ES-I3 (cell line): ENCODE measurements at regions not wholly inside any gene's neighbourhood (a gene's known extent, or its start where the extent isn't known, plus 50 kb on each side); places are given as distances from the start of the nearest gene placed in this dataset.

Experiments used
- H3K36me3 ChIP-seq: 2 replicates; pipeline ENCODE4 v1.6.1; 2013; ENCODE audit warnings: mild to moderate bottlenecking, low read length, control low read depth, moderate library complexity; ENCODE audit not compliant: insufficient read depth
- H3K4me1 ChIP-seq: 2 replicates; pipeline ENCODE4 v1.6.1; 2013; ENCODE audit warnings: mild to moderate bottlenecking, control low read depth, low read length; ENCODE audit not compliant: insufficient read depth
- H3K9ac ChIP-seq: 2 replicates; pipeline ENCODE4 v1.6.1; 2013; ENCODE audit warnings: low read depth, mild to moderate bottlenecking, low read length, moderate library complexity
- H3K9me3 ChIP-seq: 2 replicates; pipeline ENCODE4 v1.6.1; 2013; ENCODE audit warnings: mild to moderate bottlenecking, low read length, moderate library complexity; ENCODE audit not compliant: control insufficient read depth, insufficient read depth

- H3K9me3 ChIP-seq, result no peaks in the 10 kb centered on the region
- no peak overlapping the region for H3K9ac ChIP-seq
- peaks cover 4% of the 10 kb centered on the region; the same call in 1 of the 2 replicates for H3K4me1 ChIP-seq
- H3K36me3 ChIP-seq, result no peaks in the 10 kb centered on the region
Observed at GRCh38 chr4:59122626-59123025, 2012.4 kb upstream of the IGFBP7 start.

GRCh38 chr4:59126159-59126558, 2016.0 kb upstream of the IGFBP7 start:
- Histone ChIP-seq H3K9me3 (no peaks in the 10 kb centered on the region; the same call in 1 of the 2 replicates), H3K4me1 (peaks cover under 1% of the 10 kb centered on the region; the same call in 1 of the 2 replicates), H3K36me3 (no peaks in the 10 kb centered on the region), H3K9ac (no peak overlapping the region)

DNA sequence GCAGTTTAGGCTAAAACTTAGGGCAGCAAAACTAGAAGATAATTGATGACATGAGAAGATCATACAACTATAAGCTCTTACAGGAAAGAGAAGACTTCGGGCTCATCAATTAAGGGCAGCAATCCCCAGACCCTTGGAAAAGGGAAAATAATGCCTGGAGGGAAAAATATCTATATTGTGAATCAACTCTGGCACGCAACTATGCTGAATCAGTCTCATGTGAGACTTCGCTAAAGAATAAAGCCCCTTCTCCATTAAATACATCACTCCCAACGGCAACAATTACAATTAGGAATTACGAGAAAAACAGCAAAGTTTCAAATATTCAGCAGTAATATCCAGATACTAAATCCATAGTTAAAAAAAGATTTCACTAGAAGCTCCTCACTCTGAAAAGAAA, 2016.8 kb upstream of the IGFBP7 start:
- H3K4me1 ChIP-seq, result no peaks in the 10 kb centered on the region; the same call in 1 of the 2 replicates

GRCh38 chr4:59127743-59128142, 2017.6 kb upstream of the IGFBP7 start:
- Histone ChIP-seq H3K9ac (no peak overlapping the region), H3K36me3 (no peaks in the 10 kb centered on the region), H3K9me3 (no peaks in the 10 kb centered on the region; the same call in 1 of the 2 replicates), H3K4me1 (no peaks in the 10 kb centered on the region; the same call in 1 of the 2 replicates)

More for the DNA sequence above, 2016.8 kb upstream of the IGFBP7 start:
- Histone ChIP-seq H3K9me3 (no peaks in the 10 kb centered on the region; the same call in 1 of the 2 replicates), H3K9ac (no peak overlapping the region), H3K36me3 (no peaks in the 10 kb centered on the region)

GRCh38 chr4:59135248-59135985, 2025.2 kb upstream of the IGFBP7 start:
- H3K4me1 ChIP-seq, result peaks cover 8% of the 10 kb centered on the region
- H3K9ac ChIP-seq, result no peak overlapping the region
- H3K9me3 ChIP-seq, result no peaks in the 10 kb centered on the region; the same call in 1 of the 2 replicates
- H3K36me3 ChIP-seq, result no peaks in the 10 kb centered on the region

GRCh38 chr4:59161249-59161648, 2038.9 kb upstream of the ADGRL3 start:
- no peaks in the 10 kb centered on the region for H3K36me3 ChIP-seq
- H3K4me1 ChIP-seq, result peaks cover 14% of the 10 kb centered on the region
- H3K9ac ChIP-seq, result no peak overlapping the region
- H3K9me3 ChIP-seq, result no peaks in the 10 kb centered on the region

DNA sequence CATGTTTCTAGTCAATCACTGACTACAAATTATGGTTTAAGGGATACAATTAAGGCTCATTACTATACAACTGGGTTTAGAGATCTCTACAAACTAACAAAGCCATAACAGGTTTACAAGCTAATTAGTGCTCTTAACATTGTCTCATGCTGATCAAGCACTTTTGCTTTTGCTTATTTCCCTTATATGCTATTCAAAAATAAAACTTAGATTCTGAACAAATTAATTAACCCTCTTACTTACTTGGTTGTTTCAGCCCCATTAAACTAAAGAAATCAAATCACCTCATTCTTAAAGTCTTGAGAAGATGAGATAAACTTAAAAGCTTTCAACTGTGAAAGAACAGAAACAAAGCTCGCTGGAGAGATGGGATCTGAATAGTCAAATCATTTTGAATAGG, 2024.5 kb upstream of the ADGRL3 start:
- Histone ChIP-seq H3K9ac (no peak overlapping the region), H3K4me1 (no peaks in the 10 kb centered on the region), H3K9me3 (0 out of 2 replicates have a peak, but pooled peaks cover 5% of the 10 kb centered on the region), H3K36me3 (no peaks in the 10 kb centered on the region)

GRCh38 chr4:59179372-59179771, 2020.8 kb upstream of the ADGRL3 start:
- no peak overlapping the region for H3K9ac ChIP-seq
- H3K4me1 ChIP-seq, result no peaks in the 10 kb centered on the region
- no peaks in the 10 kb centered on the region for H3K36me3 ChIP-seq
- H3K9me3 ChIP-seq, result no peaks in the 10 kb centered on the region

DNA sequence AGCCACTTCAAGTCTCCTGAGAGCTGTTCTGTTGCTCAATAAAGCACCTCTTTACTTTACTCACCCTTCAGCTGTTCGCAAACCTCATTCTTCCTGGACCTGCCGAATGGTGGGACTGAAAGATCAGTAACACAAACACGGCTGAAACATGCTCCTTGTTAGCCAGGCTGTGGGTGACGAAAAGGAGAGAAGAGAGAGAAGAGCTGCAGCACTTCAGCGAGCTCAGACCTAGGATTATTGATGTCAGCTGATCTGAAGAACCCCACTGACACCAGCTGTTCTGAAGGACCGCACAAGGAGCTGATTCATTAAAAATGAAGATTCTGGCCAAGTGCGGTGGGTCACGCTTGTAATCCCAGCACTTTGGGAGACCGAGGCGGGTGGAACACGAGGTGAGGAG, 2020.0 kb upstream of the ADGRL3 start:
- H3K36me3 ChIP-seq, result no peaks in the 10 kb centered on the region
- H3K9me3 ChIP-seq, result no peaks in the 10 kb centered on the region
- H3K9ac ChIP-seq, result no peak overlapping the region
- no peaks in the 10 kb centered on the region for H3K4me1 ChIP-seq

DNA sequence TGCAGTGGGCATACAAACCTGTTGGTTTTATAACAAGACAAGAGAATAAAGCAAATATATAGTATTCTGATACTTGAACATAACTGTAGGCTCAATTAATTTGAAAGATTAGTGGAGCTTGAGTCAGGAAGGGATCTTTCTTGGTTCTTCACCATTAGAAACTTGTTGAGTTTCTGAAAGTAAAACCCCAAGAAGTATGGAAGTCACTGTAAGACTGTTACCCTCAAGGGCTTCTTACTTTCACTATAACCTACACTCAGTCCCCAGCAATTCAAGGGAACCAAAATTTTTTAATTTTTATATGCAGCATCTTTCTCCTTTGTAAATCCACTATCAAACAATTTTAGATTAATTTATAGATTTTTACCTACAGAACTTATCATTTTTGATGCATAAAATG, 2019.2 kb upstream of the ADGRL3 start:
- Histone ChIP-seq H3K4me1 (no peaks in the 10 kb centered on the region), H3K9ac (no peak overlapping the region), H3K9me3 (no peaks in the 10 kb centered on the region), H3K36me3 (no peaks in the 10 kb centered on the region)

- no peaks in the 10 kb centered on the region for H3K36me3 ChIP-seq
- H3K9ac ChIP-seq, result no peak overlapping the region
- H3K9me3 ChIP-seq, result no peaks in the 10 kb centered on the region; the same call in 1 of the 2 replicates
- no peaks in the 10 kb centered on the region for H3K4me1 ChIP-seq
Observed at GRCh38 chr4:59195839-59196238, 2004.3 kb upstream of the ADGRL3 start.

DNA sequence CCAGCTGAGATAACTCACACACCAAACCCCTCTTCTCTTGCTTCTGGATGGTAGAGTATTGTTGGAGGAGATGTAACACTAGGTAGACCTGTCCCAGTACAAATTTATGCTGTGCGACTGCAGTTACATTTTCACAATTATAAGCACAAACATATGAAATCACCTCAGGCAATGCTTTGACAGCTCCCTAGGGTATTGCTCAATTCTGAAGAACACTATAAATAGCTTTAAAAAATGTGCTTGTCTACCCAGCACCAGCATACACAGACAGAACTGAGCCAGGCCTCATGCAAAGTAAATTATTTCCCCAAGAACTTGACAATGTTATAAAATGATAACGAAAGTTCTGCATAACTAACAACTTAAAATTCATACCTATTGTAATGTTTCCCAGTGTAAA, 1999.1 kb upstream of the ADGRL3 start:
- no peak overlapping the region for H3K9ac ChIP-seq
- no peaks in the 10 kb centered on the region for H3K4me1 ChIP-seq
- H3K9me3 ChIP-seq, result no peaks in the 10 kb centered on the region
- H3K36me3 ChIP-seq, result no peaks in the 10 kb centered on the region

- no peaks in the 10 kb centered on the region for H3K36me3 ChIP-seq
- no peak overlapping the region for H3K9ac ChIP-seq
- H3K9me3 ChIP-seq, result no peaks in the 10 kb centered on the region
- no peaks in the 10 kb centered on the region for H3K4me1 ChIP-seq
Observed at GRCh38 chr4:59217910-59218631, 1982.1 kb upstream of the ADGRL3 start.

DNA sequence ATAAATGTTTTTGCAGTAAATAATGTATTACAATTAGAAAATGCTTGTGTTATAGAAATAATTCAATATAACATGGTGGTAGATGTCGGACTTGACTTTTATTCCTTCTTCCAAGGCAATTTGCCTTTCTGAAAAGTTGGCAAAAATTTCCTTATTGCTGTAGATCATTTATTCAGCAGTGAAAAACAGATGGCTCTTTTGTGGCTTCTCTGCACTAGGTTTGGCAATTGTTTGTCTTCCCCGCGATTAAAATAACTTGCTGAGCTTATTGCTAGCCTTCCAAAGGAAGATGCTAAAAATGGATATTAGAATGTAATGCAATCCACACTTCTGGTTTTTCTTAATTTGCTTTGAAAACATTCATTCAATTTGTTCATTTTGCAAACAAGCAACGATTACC, 1977.9 kb upstream of the ADGRL3 start:
- Histone ChIP-seq H3K36me3 (no peaks in the 10 kb centered on the region), H3K9me3 (no peaks in the 10 kb centered on the region), H3K9ac (no peak overlapping the region), H3K4me1 (no peaks in the 10 kb centered on the region)
